Embryonic facial prominence (tissue), 1 donor: ENCODE measurements at regions not wholly inside any gene's neighbourhood (a gene's known extent, or its start where the extent isn't known, plus 50 kb on each side); places are given as distances from the start of the nearest gene placed in this dataset.
"Not testable (repeated sequence)": the region's sequence is repeated elsewhere in the genome, so short reads cannot be mapped to it uniquely, and the experiment has no call there.

Experiments
- DNase-seq: peaks from one replicate; pipeline ENCODE4 v3.0.0-alpha.2; 2016; ENCODE audit errors: extremely low spot score

DNA sequence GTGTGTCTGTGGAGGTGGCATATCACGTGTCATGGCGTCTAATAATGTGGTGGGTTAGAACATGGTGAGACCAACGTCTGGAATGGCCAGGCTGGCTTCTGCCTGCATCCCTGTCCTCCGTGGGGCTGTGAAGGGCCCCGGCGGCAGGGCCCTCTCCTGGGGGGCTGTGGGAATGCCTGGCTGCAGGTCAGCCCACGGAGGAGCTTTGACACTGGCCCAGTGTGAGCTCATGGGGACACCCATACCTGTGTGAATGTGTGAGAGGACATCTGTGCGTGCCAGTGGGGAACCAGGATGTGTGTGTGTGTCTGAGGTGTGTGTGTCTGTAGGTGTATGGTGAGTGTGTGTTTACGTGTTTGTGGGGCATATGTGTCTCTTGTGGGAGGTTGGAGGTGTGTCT, 300.1 kb downstream of the TEX29 start:
- DNase-seq, result no peak

DNA sequence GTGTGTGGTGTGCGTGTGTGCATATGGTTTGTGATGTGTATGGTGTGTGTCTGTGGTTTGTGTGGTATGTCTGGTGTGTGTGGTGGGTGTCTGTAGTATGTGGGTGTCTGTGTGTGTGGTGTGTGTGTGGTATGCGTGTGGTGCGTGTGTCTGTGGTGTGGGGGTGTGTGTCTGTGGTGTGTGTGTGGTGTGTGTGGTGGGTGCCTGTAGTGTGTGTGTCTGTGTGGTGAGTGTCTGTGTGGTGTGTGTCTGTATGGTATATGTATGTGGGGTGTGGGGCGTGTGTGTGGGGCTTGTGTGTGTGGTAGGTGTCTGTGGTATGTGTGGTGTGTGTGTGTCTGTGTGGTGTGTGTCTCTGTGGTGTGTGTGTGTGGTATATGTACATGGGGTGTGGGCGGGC, 300.7 kb downstream of the TEX29 start:
- DNase-seq, result no peak

DNA sequence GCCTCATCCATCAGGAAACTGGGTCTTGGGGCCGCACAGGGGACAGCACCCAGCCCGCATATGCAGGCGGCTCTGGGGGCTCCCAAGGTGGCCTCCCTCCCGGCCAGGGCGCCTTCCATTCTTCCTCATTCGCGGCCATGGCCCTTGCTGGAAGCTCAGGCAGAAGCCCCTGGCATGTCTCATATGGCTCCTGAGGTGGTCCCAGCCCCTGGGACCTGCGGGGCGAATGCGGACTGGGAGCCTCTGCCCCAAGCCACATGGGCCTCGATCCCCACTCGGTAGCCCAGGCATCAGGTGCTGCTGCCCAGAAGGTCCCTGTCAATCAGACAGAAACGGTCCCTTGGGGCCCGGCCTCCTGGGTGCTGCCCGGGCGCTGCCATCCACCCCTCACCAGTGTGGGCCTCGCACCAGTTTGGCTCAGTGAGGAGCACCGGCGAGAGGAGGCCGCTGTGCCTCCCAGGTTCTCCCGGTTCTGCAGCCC, 301.6 kb downstream of the TEX29 start:
- no peak for DNase-seq

DNA sequence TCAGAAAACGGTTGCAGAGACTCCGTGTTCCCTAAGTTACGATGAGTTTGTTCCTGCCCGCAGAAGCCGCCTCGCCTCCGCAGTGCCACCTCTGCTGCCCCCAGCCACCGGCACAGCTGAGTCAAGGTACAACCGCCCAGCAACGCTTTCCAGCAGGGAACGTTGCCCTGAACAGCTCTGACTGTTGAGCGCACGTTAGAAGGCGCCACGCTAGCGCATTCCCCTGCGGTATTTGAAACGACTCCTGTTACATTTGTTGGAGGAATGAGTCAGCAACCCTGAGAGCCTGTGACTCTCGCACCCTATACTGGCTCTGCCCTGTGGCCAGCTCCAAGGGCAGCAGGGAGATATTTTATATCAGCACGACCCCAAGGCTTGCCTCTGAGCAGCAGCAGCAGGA, 302.8 kb downstream of the TEX29 start:
- no peak for DNase-seq

DNA sequence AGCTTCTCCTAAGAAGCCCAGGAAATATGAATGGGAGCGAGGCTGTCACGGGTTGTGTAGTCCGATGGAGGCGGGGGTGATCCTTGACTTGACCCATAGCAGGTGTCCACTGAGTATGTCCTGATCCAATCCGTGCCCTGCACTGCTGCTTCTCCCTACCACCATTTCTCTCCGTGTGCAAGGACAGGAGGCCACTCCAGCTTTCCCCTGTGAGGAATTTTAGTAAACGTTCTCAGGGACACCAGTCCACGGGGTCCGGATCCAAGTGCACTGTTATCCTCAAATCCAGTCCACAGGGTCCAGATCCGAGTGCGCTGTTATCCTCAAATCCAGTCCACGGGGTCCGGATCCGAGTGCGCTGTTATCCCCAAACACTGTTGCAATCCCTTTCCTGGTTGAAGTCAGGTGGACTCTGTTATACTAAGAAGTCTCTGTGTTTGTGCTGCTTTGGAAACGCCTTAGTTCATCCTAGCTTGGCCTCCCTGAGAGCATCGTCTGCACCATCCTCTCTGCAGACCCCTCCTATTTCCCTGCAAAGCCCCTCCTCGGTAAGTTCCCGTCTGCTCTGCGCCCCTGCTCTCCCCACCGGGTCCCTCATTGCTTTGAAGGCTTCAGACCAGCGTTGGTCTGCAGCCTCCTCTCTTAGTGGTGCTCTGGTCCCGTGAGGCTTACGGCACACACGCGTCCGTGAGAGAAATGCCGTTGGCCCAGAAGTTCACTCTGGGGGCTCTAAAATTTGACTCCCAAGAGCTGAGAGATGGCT, 303.5 kb downstream of the TEX29 start:
- no peak for DNase-seq

DNA sequence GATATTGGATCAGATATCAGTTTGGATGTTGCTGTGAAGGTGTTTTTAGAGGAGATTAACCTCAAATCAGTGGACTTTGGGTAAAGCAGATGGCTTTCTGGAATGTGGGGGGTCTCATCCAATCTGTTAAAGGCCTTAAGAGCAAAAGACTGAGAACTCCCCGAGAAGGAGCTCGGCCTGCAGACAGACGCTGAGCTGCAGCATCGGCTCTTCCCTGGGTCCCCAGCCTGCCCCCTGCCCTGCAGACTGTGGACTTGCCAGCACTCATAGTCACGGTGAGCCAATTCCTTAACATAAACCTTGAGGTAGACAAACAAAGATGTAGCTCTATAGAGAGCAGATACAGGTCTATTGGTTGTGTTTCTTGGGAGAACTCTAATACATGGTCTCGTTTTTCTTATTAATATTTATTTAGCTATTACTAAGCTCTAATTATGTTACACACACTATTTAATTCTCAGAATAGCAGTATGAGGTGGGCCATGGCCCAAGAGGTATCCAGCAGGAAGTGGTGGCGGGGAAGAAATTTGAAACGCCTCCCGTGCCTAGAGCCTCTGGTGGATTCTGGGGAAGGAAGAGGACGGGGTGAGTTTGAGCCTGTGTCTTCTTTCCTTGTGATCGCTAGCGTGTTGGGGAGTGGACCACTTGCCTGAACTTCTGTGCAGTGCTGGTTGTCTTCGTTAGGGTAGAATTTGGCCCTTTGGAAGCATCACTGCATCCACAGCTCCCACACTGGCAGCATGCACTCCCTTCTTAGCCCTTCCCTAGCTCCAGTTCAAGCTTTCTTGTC, 305.3 kb downstream of the TEX29 start:
- DNase-seq, result no peak

DNA sequence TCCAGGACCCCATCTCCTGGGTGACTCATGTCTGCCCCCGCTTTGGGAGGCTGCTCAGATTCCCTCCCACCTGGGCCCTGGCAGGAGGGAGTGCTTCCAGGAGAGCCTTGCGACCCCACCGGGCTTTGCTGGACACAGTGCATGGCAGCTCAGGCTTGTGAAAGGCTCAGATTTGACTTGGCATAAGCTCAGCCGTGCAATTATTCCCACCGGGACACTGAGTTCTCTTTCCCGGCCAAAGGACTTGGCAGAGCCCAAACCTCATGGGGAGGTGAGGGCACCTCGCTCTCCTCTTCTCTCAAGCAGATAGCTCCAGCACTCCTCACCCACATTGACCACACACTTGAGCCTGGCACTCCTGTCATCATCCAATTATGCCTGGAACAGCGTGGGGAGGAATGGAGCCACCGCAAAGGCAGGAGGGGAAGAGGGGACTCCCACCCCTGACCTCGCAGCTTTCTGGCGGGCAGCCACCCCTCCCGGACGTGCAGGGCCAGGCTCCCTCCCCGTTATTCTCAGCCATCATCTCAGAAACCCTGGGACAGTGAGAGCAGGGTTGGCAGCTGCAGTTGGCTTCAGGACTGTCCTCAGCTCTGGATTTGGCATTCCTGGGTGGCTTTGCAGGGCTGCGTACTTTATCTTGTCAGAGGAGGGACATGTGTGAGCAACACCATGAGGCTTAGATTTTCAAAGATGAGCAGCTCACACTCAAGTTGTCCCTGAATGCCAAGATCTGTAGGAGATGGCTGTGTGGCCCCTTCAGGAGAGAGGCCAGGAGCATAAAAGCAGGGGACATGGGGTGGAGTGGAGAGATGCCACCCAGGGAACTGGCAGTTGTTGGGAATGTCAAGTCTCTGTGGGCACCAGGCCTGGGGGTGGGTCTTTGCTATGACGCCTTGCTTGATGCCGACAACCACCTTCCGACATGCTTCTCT, 306.2 kb downstream of the TEX29 start:
- no peak for DNase-seq

DNA sequence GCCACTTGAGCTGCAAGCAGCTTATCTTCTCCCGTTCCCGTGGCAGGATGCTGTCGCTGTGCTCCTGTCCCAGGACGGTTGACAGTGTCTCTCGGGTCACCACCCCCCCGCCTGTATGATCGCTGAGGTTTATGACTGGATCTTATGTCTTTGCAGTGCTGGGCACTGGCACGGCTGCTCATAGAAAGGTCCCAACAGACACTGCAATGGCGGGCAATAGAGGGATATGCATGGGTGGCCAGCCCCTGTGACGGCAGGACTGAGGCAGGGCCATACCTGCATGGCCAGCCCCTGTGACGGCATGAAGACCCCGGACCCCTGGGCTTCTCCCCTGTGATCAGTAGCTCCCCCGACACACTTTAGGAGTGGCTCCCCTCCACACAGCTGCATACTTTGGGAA, 307.2 kb downstream of the TEX29 start:
- DNase-seq, result no peak

DNA sequence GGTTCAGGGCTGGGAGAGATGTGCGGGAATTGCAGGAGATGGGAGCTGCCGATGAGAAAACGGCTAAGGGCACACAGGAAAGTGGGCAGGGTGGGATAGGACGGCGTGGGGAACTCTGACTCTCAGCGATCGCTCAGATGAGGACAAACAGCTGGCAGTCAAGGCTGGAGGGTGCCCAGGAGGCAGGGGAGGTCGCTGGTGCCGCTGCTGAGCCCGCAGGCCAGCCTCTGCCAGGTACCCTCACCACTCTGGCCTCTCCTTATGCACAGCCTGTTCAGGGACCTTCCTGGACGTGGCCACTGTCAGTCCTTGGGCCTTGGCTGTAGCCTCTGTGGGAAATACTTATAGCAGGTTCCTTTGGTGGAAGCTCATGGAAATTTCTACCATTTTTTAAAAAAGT, 308.6 kb downstream of the TEX29 start:
- DNase-seq, result no peak

DNA sequence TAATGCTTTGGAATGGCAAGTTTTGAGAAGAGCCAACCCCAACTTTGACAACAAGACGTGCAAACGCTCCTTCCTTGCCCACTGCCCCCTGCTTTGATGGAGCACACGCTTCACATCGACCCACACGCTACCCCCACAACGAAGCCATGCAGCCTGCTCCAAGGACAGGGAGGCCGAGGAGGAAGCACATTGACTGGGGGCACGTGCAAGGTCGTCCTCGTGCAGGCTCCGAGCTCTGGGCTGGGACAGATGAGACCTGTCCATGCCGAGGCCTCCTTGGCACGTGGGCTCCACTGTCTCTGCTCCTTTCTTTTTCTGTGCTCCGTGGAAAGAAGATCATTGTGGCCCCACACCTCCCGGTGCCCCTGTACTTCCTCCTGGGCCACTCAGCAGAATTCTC, 309.0 kb downstream of the TEX29 start:
- no peak for DNase-seq

DNA sequence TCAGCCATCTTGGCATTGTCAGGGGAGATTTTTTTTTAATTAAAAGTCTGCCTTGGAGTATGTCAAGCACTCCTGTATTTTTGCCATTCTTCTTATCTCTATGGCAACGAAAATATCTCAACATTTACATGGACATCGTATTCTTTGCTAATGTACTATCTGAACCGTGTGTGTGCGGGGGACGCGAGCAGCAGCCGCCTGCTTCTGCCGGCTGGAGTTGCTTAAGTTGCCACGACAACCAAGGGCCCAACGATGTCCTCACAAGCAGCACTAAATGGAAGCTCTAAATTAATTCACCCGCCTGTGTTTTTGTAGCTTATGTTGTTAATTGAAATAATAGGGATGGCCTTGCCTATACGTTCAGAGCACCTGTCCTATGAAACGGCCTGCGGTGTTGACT, 309.5 kb downstream of the TEX29 start:
- no peak for DNase-seq

DNA sequence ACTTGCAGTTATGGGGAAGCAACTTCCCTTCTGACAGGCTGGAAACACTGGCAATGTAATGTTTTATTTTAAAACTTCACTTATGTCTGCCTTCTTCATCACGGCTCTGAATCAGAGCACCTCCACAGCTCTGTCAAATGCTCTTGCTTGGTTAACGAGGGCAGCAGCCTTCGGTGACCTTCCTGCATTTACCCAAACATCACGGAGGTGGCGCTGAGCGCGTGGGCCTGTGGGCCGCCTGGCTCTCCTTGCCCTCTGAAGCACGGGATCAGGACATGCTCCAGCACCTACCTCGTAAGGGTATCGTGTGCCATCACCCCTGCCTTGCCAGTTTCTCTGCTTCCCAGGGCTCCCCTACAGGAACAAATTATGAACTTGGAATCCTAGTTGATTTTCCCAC, 310.0 kb downstream of the TEX29 start:
- DNase-seq, result no peak

DNA sequence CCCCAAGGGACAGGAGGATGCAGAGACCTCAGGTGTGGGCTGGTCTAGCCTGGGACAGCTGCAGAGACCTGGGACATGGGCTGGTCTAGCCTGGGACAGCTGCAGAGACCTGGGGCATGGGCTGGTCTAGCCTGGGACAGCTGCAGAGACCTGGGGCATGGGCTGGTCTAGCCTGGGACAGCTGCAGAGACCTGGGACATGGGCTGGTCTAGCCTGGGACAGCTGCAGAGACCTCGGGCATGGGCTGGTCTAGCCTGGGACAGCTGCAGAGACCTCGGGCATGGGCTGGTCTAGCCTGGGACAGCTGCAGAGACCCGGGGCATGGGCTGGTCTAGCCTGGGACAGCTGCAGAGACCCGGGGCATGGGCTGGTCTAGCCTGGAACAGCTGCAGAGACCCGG, 310.8 kb downstream of the TEX29 start:
- DNase-seq, result not testable (repeated sequence)

DNA sequence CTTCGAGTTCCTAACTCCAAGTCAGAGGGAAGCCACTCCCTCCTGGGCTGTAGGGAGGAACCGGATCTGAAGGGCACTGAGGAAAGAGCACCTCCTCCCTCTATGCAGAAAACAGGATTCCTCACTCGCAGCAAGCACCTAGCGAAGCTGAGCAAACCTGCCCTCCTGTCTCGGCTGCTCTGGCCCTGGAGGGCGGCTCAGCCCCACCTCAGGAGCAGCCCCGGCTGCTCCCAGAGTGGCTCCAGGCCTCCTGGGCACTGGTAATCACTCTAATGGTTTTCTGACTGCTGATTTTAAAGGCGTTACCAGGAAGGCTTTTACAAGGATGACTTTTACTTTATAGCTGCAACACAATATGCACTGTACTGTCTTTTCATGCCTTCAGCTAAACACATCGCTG, 312.5 kb downstream of the TEX29 start:
- DNase-seq, result no peak

DNA sequence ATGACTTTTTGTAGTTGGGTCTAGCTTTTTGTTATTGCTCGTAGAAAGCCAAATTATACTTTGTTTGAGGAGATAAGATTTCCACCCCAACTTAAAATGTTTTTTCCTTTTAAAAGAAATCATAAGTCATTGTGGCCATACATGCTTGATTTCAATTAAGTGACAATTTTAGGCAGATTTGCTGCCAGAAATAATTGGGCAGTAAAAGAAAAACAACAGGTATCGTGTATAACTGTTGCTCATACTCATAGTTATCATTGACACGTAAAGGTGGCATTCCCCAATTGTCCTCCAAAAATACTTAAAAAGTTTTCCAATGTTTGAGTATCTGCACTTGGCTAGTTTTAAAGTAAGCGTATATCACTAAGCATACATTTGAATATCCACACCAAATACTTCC, 313.0 kb downstream of the TEX29 start:
- DNase-seq, result no peak

DNA sequence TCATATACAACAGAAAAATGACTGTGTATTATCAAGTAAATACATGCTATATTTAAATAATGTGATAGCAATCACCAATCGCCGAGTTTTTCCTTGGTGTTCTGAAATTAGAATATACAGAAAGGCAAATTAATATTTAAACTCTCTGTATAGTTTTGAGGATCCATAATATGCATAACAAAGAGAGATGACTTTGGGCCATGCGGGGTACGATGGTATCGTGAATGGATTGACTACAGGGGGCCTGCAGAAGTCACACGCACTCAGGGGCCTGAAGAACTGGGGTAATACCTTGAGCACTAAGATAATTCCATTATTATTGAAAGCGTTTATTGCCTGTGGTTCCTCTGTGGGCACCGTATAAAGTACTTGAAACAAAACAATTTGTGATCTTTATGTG, 314.0 kb downstream of the TEX29 start:
- no peak for DNase-seq

DNA sequence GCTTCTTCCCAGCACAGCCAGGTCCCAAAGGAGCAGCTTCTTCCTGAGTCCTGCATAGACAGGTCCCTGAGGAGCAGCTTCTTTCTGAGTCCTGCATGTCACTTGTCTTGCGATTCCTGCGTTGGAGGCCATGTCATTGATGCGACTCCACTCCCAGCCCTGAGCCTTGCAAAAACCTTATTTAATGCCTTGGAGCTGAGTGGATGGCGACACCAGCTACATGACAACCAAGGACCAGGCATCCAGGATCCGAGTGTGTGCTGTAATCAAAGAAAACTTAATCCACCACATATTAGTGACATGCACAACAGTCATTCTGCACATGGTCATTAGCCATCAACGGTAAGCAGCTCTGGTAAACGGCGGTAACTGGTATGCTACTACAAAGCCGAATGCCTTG, 315.8 kb downstream of the TEX29 start:
- DNase-seq, result no peak

DNA sequence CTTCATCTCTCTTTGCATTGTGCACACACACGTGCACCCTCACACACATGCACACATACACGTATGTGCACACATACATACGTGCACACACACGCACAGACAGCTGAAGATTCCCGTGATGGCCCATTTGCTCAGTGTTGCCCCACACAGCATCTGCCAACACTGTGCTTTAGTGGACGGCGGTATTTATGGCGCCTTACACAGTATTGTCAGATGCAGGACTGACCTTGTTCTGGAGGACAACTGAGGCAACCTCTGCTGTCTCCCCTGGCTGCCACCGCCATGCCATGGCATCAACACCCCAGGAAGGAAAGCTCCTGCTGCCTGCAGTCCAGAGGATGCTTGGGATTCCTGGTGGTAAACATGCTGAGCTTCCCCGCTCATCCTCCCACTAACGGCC, 316.4 kb downstream of the TEX29 start:
- DNase-seq, result no peak

DNA sequence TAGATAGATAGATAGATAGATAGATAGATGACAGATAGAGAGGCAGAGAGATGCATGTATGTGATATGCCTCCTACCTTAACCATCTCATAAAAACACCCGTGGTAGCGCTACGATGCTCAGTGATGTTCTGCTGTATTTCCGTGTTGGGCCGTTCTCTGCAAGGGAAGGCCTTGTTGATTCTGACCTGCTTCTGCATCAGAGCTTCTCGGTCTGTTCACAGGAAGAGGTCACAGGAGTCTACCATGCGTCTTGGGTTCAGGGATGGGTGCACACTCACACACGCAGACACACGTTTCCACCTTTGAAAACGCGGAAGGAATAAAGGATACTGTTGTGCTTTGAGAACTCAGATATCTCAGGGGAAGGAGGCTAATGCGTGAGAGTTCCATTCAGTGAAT, 316.9 kb downstream of the TEX29 start:
- DNase-seq, result no peak

DNA sequence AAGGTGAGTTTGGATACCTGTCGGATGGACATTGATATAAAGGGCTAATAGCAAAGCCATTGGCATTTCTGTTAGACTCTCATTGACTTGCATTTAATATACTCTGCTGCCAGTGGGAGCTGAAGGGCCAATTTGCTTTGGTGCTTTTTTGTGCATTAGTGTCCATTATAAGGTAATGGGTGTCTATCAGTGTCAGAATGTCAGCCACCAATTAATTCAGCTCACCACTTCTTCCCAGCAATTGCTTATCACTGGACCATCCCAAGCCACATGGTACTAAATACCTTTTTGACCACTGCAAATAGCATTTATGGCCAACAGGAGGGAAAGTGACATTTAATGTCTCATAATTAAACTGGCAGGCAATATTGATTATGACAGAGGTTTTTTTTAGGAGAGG, 317.8 kb downstream of the TEX29 start:
- DNase-seq, result no peak

DNA sequence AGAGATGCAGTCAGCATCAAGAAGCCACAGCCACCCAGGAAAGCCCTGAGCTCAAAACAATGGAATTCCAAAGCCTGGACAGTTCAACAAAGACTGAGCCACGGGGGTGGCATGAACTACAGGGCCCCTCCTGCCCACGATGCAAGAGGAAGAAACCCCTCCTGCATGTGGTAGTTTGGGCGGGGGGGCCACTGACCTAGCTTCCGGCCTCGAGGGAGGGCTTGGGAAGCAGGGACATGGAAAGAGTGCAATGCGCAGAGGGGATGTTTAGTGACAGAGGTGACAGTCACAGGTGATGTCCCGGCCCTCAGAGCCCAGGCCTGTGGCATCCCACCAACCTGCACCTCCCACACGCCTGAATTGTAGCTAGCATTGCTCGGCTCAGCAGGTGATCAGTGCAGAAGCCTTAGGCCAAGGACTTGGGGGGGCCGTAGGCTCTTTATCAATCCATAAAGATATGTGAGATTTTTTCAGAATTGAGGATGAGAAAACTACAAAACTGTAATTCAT, 318.8 kb downstream of the TEX29 start:
- no peak for DNase-seq

DNA sequence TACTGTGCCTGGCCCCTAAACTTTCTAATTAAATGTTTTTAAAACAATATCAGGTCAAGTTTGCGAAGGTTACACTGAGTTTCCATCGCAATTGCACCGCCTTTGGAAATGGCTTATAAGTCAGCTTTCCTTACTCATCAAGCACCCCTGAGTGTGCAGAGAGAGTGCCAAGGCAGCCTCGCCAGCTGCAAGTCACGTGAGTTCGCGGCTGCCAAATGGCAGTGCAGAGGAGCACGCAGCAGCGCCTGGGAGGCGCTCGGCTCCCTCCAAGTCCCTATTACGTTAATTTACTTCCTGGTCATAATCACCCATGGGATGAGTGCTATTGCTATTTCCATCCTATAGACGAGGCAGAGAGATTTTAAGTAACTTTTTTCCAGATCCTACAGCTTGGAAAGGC, 319.6 kb downstream of the TEX29 start:
- DNase-seq, result no peak
